ENCODE measurements at regions not wholly inside any gene's neighbourhood (a gene's known extent, or its start where the extent isn't known, plus 50 kb on each side); places are given as distances from the start of the nearest gene placed in this dataset.

DNA sequence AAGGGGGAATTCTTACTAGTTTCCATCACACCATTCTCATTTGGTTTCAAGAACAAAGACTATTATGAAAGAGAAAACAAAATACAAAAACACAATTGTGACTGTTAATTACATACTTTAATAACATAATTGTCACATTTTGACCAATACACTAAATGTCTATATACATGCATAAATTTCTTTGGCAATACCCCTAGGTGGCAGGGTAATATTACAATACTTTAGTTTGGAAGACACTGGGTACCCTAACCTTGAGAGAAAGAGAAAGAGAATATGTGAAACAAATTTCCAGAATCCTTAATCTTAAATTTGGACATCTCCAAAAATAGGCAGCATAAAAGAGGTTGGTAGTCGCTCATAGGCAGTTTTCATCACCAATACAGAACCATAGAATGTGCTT lies 619.6 kb upstream of the ADAMTS16 start (continued):
- TF ChIP-seq, protein P1, sequence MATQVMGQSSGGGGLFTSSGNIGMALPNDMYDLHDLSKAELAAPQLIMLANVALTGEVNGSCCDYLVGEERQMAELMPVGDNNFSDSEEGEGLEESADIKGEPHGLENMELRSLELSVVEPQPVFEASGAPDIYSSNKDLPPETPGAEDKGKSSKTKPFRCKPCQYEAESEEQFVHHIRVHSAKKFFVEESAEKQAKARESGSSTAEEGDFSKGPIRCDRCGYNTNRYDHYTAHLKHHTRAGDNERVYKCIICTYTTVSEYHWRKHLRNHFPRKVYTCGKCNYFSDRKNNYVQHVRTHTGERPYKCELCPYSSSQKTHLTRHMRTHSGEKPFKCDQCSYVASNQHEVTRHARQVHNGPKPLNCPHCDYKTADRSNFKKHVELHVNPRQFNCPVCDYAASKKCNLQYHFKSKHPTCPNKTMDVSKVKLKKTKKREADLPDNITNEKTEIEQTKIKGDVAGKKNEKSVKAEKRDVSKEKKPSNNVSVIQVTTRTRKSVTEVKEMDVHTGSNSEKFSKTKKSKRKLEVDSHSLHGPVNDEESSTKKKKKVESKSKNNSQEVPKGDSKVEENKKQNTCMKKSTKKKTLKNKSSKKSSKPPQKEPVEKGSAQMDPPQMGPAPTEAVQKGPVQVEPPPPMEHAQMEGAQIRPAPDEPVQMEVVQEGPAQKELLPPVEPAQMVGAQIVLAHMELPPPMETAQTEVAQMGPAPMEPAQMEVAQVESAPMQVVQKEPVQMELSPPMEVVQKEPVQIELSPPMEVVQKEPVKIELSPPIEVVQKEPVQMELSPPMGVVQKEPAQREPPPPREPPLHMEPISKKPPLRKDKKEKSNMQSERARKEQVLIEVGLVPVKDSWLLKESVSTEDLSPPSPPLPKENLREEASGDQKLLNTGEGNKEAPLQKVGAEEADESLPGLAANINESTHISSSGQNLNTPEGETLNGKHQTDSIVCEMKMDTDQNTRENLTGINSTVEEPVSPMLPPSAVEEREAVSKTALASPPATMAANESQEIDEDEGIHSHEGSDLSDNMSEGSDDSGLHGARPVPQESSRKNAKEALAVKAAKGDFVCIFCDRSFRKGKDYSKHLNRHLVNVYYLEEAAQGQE (IDR thresholded peaks at IDR 0.05; ENCODE audit: unreplicated experiment): no peak
- TF ChIP-seq STAT1 (IDR thresholded peaks at IDR 0.05; ENCODE audit: unreplicated experiment) (no peak), NANOG (IDR thresholded peaks at IDR 0.05; ENCODE audit: borderline replicate concordance) (no peak), ZNF114 (CRISPR knock-in tag; IDR thresholded peaks at IDR 0.05) (no peak)

DNA sequence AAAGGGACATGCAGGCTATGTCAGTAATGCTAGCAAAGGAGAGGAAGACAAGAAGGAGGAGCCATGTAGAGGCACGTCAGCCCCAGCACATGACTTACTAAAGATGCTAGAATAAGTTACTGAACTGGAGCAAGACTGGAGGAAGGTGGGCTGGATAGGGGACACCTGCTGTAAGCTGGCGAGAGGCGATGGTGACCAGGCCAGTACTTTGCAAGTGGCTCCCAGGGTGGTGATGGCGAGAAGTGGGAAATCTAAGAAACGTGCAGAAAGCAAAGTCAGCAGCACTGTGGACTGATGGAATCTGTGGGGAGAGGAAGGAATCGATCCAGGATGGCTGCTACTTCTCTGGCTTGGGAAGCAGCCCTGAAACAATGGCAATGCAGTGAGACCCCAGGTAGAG lies 617.1 kb upstream of the ADAMTS16 start:
- no peak overlapping the region for H3K27ac ChIP-seq (ENCODE audit: low read depth)
- Mint-ChIP-seq H3K4me1 (peaks cover 14% of the 10 kb centered on the region), H3K27me3 (ENCODE audit: insufficient read depth, low read depth, poor library complexity) (peaks cover 3% of the 10 kb centered on the region), H3K27ac (no peak overlapping the region), H3K9me3 (no peaks in the 10 kb centered on the region; the same call in 2 of the 3 replicates), H3K36me3 (ENCODE audit: low read depth) (no peaks in the 10 kb centered on the region), H3K4me3 (no peak overlapping the region)
- no peaks in the 10 kb centered on the region for H3K36me3 ChIP-seq (ENCODE audit: insufficient read depth)
- no peaks in the 10 kb centered on the region for H4K20me1 ChIP-seq (replicated peaks; ENCODE audit: insufficient read depth)
- H3K4me2 ChIP-seq: no peak overlapping the region
- H2AFZ ChIP-seq: no peak overlapping the region
- TF ChIP-seq, protein P2, sequence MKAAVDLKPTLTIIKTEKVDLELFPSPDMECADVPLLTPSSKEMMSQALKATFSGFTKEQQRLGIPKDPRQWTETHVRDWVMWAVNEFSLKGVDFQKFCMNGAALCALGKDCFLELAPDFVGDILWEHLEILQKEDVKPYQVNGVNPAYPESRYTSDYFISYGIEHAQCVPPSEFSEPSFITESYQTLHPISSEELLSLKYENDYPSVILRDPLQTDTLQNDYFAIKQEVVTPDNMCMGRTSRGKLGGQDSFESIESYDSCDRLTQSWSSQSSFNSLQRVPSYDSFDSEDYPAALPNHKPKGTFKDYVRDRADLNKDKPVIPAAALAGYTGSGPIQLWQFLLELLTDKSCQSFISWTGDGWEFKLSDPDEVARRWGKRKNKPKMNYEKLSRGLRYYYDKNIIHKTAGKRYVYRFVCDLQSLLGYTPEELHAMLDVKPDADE (IDR thresholded peaks at IDR 0.05): no peak
- TF ChIP-seq JUNB (IDR thresholded peaks at IDR 0.05; ENCODE audit: unreplicated experiment): no peak
- no peak for TF ChIP-seq NANOG (IDR thresholded peaks at IDR 0.05; ENCODE audit: borderline replicate concordance)
- no peak for TF ChIP-seq POLR2AphosphoS5 (IDR thresholded peaks at IDR 0.05; ENCODE audit: low read depth)
- no peak for TF ChIP-seq ZNF114 (CRISPR knock-in tag; IDR thresholded peaks at IDR 0.05)
- TF ChIP-seq STAT1 (IDR thresholded peaks at IDR 0.05; ENCODE audit: unreplicated experiment): no peak
- TF ChIP-seq, protein P1 (IDR thresholded peaks at IDR 0.05; ENCODE audit: unreplicated experiment): no peak
- TF ChIP-seq EZH2 (IDR thresholded peaks at IDR 0.05; ENCODE audit: low read depth, unreplicated experiment): no peak
- no peak for TF ChIP-seq EZH2phosphoT487 (IDR thresholded peaks at IDR 0.05; ENCODE audit: unreplicated experiment)
- TF ChIP-seq CREB1 (CRISPR knock-in tag; IDR thresholded peaks at IDR 0.05; ENCODE audit: low read depth): no peak
- DNase-seq (ENCODE audit: low spot score) (no peak), ATAC-seq (no peak)
- H3F3A ChIP-seq (replicated peaks; ENCODE audit: low read depth): no peaks in the 10 kb centered on the region
- H3K4me1 ChIP-seq (ENCODE audit: insufficient read depth): peaks cover 12% of the 10 kb centered on the region; the same call in 1 of the 2 replicates
- H3K4me3 ChIP-seq: no peak overlapping the region
- H3K27me3 ChIP-seq (ENCODE audit: insufficient read depth): no peaks in the 10 kb centered on the region
- 0 out of 2 replicates have a peak, but pooled peaks cover 4% of the 10 kb centered on the region for H3K9me2 ChIP-seq (ENCODE audit: insufficient read depth)
- no peaks in the 10 kb centered on the region for H3K79me2 ChIP-seq (replicated peaks; ENCODE audit: insufficient read depth)

Measured in GM23338 (cell line).